BJ (cell line): ENCODE measurements at regions not wholly inside any gene's neighbourhood (a gene's known extent, or its start where the extent isn't known, plus 50 kb on each side); places are given as distances from the start of the nearest gene placed in this dataset.
"Not testable (repeated sequence)": the region's sequence is repeated elsewhere in the genome, so short reads cannot be mapped to it uniquely, and the experiment has no call there.

Source experiments
- CTCF ChIA-PET: fragments of 350-600 bp; formaldehyde crosslinking; extraction: SDS; loops from one replicate; lab custom pipeline; 2021; ENCODE audit warnings: antibody characterized with exemption, inconsistent platforms; lab: Yijun Ruan, JAX
- POLR2A ChIA-PET: fragments of 300-600 bp; sonication (Branson Sonifier 250); formaldehyde crosslinking; extraction: SDS; loops from one replicate; lab custom pipeline; 2021; ENCODE audit warnings: antibody characterized with exemption; lab: Charles Lee
- DNase-seq: peaks from one replicate; pipeline ENCODE4 v3.0.0-alpha.2; 2011; ENCODE audit warnings: low read depth
- H3K27me3 ChIP-seq: 2 replicates; pipeline ENCODE4 v1.6.0; 2011; ENCODE audit warnings: low read length; ENCODE audit not compliant: control insufficient read depth, insufficient read depth
- H3K36me3 ChIP-seq: 2 replicates; pipeline ENCODE4 v1.5.1; 2011; ENCODE audit warnings: low read length; ENCODE audit not compliant: control insufficient read depth, insufficient read depth
- H3K4me3 ChIP-seq: 2 replicates; pipeline ENCODE4 v1.5.1; 2011; ENCODE audit warnings: low read depth, mild to moderate bottlenecking, control low read depth, low read length
- CTCF ChIP-seq: IDR thresholded peaks from 2 replicates; pipeline ENCODE4 v1.5.1; 2011; ENCODE audit warnings: low read depth, mild to moderate bottlenecking, control low read depth, inconsistent platforms, low read length, moderate library complexity; ENCODE audit not compliant: insufficient read depth

- CTCF ChIA-PET: interaction anchor here (1.0 to 1.7 kb wide), 2 partner anchors 23 to 35 kb away, joined by 3 to 6 read pairs; no protein-coding TSS in a partner anchor
- no peak for TF ChIP-seq CTCF
- POLR2A ChIA-PET: no interaction called here
These were observed 80.3 kb upstream of the CREB5 start for GRCh38 chr7:28332046-28332445.

GRCh38 chr7:28333548-28333947 is 78.8 kb upstream of the CREB5 start:
- CTCF ChIA-PET: interaction anchor here (1.7 kb wide), 1 partner anchor 37 kb away, joined by 6 read pairs; no protein-coding TSS in a partner anchor
- H3K27me3 ChIP-seq, H3K36me3 ChIP-seq, H3K4me3 ChIP-seq, DNase-seq, POLR2A ChIA-PET: not testable (repeated sequence)

More at GRCh38 chr7:28332046-28332445, 80.3 kb upstream of the CREB5 start:
- H3K27me3 ChIP-seq: peaks cover 4% of the 10 kb centered on the region; the same call in 1 of the 2 replicates
- no peak overlapping the region for H3K4me3 ChIP-seq
- no peak for DNase-seq
- H3K36me3 ChIP-seq: no peaks in the 10 kb centered on the region

- no peak overlapping the region for H3K4me3 ChIP-seq
- no peak for DNase-seq
- TF ChIP-seq CTCF: no peak
- ChIA-PET CTCF (no interaction called here), POLR2A (no interaction called here)
- H3K36me3 ChIP-seq: no peaks in the 10 kb centered on the region
- H3K27me3 ChIP-seq: peaks cover 1% of the 10 kb centered on the region; the same call in 1 of the 2 replicates
These were observed 75.5 kb upstream of the CREB5 start for GRCh38 chr7:28336806-28337205.

- peaks cover 1% of the 10 kb centered on the region; the same call in 1 of the 2 replicates for H3K27me3 ChIP-seq
- ChIA-PET CTCF (no interaction called here), POLR2A (no interaction called here)
- TF ChIP-seq CTCF: no peak
- DNase-seq: no peak
- no peaks in the 10 kb centered on the region for H3K36me3 ChIP-seq
- H3K4me3 ChIP-seq: no peak overlapping the region
These were observed 74.3 kb upstream of the CREB5 start for GRCh38 chr7:28338041-28338440.

GRCh38 chr7:28343462-28343861 is 68.9 kb upstream of the CREB5 start:
- peaks cover 5% of the 10 kb centered on the region for H3K27me3 ChIP-seq
- no peak overlapping the region for H3K4me3 ChIP-seq
- no peak for TF ChIP-seq CTCF
- CTCF ChIA-PET: no interaction called here
- POLR2A ChIA-PET: no interaction called here
- no peaks in the 10 kb centered on the region for H3K36me3 ChIP-seq
- no peak for DNase-seq

- CTCF ChIA-PET: interaction anchor here (1.4 kb wide), 1 partner anchor 20 kb away, joined by 5 read pairs; no protein-coding TSS in a partner anchor
- no peak for TF ChIP-seq CTCF
- no peak overlapping the region for H3K4me3 ChIP-seq
These were observed 66.1 kb upstream of the CREB5 start for GRCh38 chr7:28346256-28346655.

More at GRCh38 chr7:28346256-28346655, 66.1 kb upstream of the CREB5 start:
- no peak for DNase-seq
- Histone ChIP-seq H3K36me3 (no peaks in the 10 kb centered on the region), H3K27me3 (peaks cover 10% of the 10 kb centered on the region)
- POLR2A ChIA-PET: no interaction called here
